HCT116 (cell line): ENCODE measurements at regions not wholly inside any gene's neighbourhood (a gene's known extent, or its start where the extent isn't known, plus 50 kb on each side); places are given as distances from the start of the nearest gene placed in this dataset.

Experiments
- ATAC-seq: fragments of 200-7000 bp; cut with Tn5 transposase; 2 replicates; pipeline ENCODE4 v1.9.1; 2020; ENCODE audit warnings: mild to moderate bottlenecking, moderate library complexity
- BruUV-seq: library from RNA; stranded (reverse); fragments of 400-500 nt; replicated peaks from 2 replicates; lab custom pipeline; 2021; lab: Mats Ljungman, UMichigan
- CTCF ChIA-PET: fragments of 300-600 bp; sonication (Branson Sonifier 250); formaldehyde crosslinking; loops from one replicate; lab custom pipeline; 2021; ENCODE audit warnings: antibody characterized with exemption; lab: Charles Lee
- POLR2A ChIA-PET: fragments of 300-600, 350-600 bp; sonication (Branson Sonifier 250); formaldehyde crosslinking; loops from one replicate; lab custom pipeline; 2021; ENCODE audit warnings: antibody characterized with exemption; lab: Charles Lee
- RAD21 ChIA-PET, 2 experiments: fragments of 300-600 bp; sonication (Branson Sonifier 250); formaldehyde crosslinking; loops; one replicate each; lab custom pipeline; 2023; ENCODE audit warnings: low total read pairs in 2 of 2; ENCODE audit not compliant: uncharacterized antibody in 2 of 2, unreplicated experiment in 2 of 2, low non-redundant PET in 1 of 2; lab: Charles Lee
- DNase-seq: peaks from one replicate; pipeline ENCODE4 v3.0.0-alpha.2; 2010; ENCODE audit warnings: low read depth, low spot score
- H2AFZ ChIP-seq: fragments of 200-600 bp; shearing (Covaris generic), sonication (generic); 2 replicates; pipeline ENCODE4 v1.6.1; 2017; ENCODE audit warnings: low read depth, mixed run types, mixed read lengths, antibody characterized with exemption, low read length; ENCODE audit not compliant: poor library complexity, severe bottlenecking
- H3K27ac ChIP-seq: 2 replicates; pipeline ENCODE4 v1.5.1; 2012; ENCODE audit warnings: low read depth, low read length
- H3K27me3 ChIP-seq: fragments of 200-600 bp; sonication (generic); 2 replicates; pipeline ENCODE4 v1.6.1; 2016; ENCODE audit warnings: mixed run types, low read length, mixed read lengths; ENCODE audit not compliant: insufficient read depth
- H3K36me3 ChIP-seq, 2 experiments: fragments of 200-500 bp in 1 of 2; fragments of 200-600 bp in 1 of 2; sonication (Bioruptor generic) in 1 of 2; sonication (generic) in 1 of 2; 2 replicates each; pipeline versions ENCODE4 v1.5.1 to v1.6.1; 2014 to 2016; ENCODE audit warnings: low read length in 2 of 2, inconsistent platforms in 1 of 2, mixed read lengths in 1 of 2, mixed run types in 1 of 2; ENCODE audit not compliant: insufficient read depth in 2 of 2, control insufficient read depth in 1 of 2
- H3K4me1 ChIP-seq, 2 experiments: fragments of 200-600 bp in 1 of 2; sonication (generic) in 1 of 2; 2 replicates each; pipeline versions ENCODE4 v1.5.1 to v1.6.1; 2012 to 2017; ENCODE audit warnings: low read length in 2 of 2, inconsistent platforms in 1 of 2, mild to moderate bottlenecking in 1 of 2, mixed read lengths in 1 of 2, mixed run types in 1 of 2, moderate library complexity in 1 of 2; ENCODE audit not compliant: insufficient read depth in 2 of 2, control insufficient read depth in 1 of 2
- H3K4me2 ChIP-seq: fragments of 200-600 bp; sonication (generic); 2 replicates; pipeline ENCODE4 v1.6.1; 2017; ENCODE audit warnings: mixed run types, low read length, mixed read lengths
- H3K4me3 ChIP-seq, 2 experiments: fragments of 200-600 bp in 1 of 2; sonication (generic) in 1 of 2; replicated peaks in 1 of 2; 2 replicates each; pipeline ENCODE4 v1.5.1; 2011 to 2016; ENCODE audit warnings: low read length in 2 of 2, control low read depth in 1 of 2, low read depth in 1 of 2, mild to moderate bottlenecking in 1 of 2, mixed read lengths in 1 of 2, mixed run types in 1 of 2
- H3K79me2 ChIP-seq: fragments of 200-600 bp; sonication (generic); 2 replicates; pipeline ENCODE4 v1.6.1; 2017; ENCODE audit warnings: mild to moderate bottlenecking, mixed run types, low read length, moderate library complexity, mixed read lengths; ENCODE audit not compliant: insufficient read depth
- H3K9ac ChIP-seq: fragments of 200-600 bp; sonication (generic); 2 replicates; pipeline ENCODE4 v1.6.1; 2016; ENCODE audit warnings: low read length, mixed read lengths
- H3K9me2 ChIP-seq: fragments of 200-600 bp; sonication (generic), shearing (Covaris generic); 2 replicates; pipeline ENCODE4 v1.6.1; 2017; ENCODE audit warnings: mixed run types, mild to moderate bottlenecking, moderate library complexity; ENCODE audit not compliant: insufficient read depth
- H3K9me3 ChIP-seq, 2 experiments: fragments of 200-500 bp in 1 of 2; fragments of 200-600 bp in 1 of 2; sonication (Bioruptor generic) in 1 of 2; sonication (generic) in 1 of 2; 2 replicates each; pipeline ENCODE4 v1.6.1; 2014 to 2017; ENCODE audit warnings: low read length in 2 of 2, mixed read lengths in 2 of 2, inconsistent platforms in 1 of 2, low read depth in 1 of 2, mild to moderate bottlenecking in 1 of 2, mixed run types in 1 of 2, moderate library complexity in 1 of 2; ENCODE audit not compliant: control insufficient read depth in 1 of 2, insufficient read depth in 1 of 2
- H4K20me1 ChIP-seq: fragments of 200-600 bp; sonication (generic), shearing (Covaris generic); 2 replicates; pipeline ENCODE4 v1.6.1; 2017; ENCODE audit warnings: mixed run types, mild to moderate bottlenecking, moderate library complexity; ENCODE audit not compliant: insufficient read depth
- CBX3 ChIP-seq: IDR thresholded peaks from 2 replicates; pipeline ENCODE4 v1.6.1; 2012; ENCODE audit warnings: low read depth
- EGR1 ChIP-seq: IDR thresholded peaks from 2 replicates; pipeline ENCODE4 v1.6.1; 2012; ENCODE audit warnings: low read depth
- EZH2 ChIP-seq: fragments of 200-600 bp; sonication (generic); IDR thresholded peaks from 2 replicates; pipeline ENCODE4 v1.6.1; 2017; ENCODE audit warnings: antibody characterized with exemption, mixed run types
- EZH2phosphoT487 ChIP-seq: fragments of 200-600 bp; IDR thresholded peaks from 2 replicates; pipeline ENCODE4 v1.6.1; 2018; ENCODE audit warnings: antibody characterized with exemption, borderline replicate concordance
- POLR2AphosphoS5 ChIP-seq: IDR thresholded peaks from 2 replicates; pipeline ENCODE4 v1.6.1; 2011; ENCODE audit warnings: mild to moderate bottlenecking, low read depth, low read length, moderate library complexity
- SIN3A ChIP-seq: IDR thresholded peaks from 2 replicates; pipeline ENCODE4 v1.6.1; 2012; ENCODE audit warnings: low read depth
- ZNF274 ChIP-seq: fragments of 200-500 bp; sonication (Bioruptor generic); IDR thresholded peaks from 2 replicates; pipeline ENCODE4 v1.6.1; 2014; ENCODE audit warnings: mild to moderate bottlenecking, low read depth, low read length, inconsistent platforms
- intact Hi-C: fragments of 100-400 bp; cut with micrococcal nuclease; formaldehyde crosslinking; loops from 2 replicates; pipeline ENCODE4 v1.10.0; 2022
- TF ChIP-seq, protein P1 (sequence below): IDR thresholded peaks from 2 replicates; pipeline ENCODE4 v1.6.1; 2012; ENCODE audit warnings: low read depth
- TF ChIP-seq, protein P2 (sequence below): IDR thresholded peaks from 2 replicates; pipeline ENCODE4 v1.6.1; 2012
- TF ChIP-seq, protein P3 (sequence below): IDR thresholded peaks from 2 replicates; pipeline ENCODE4 v1.6.1; 2011; ENCODE audit warnings: mild to moderate bottlenecking, low read length, moderate library complexity; ENCODE audit not compliant: insufficient replicate concordance; ENCODE audit errors: extremely low read depth
- TF ChIP-seq, protein P4 (sequence below), 3 experiments: fragments of 200-600 bp in 1 of 3; sonication (generic) in 1 of 3; IDR thresholded peaks in 2 of 3; conservative IDR thresholded peaks in 1 of 3; 2 replicates each; pipeline ENCODE4 v1.5.1; 2012 to 2017; ENCODE audit warnings: low read depth in 2 of 3, low read length in 2 of 3, antibody characterized with exemption in 1 of 3, borderline replicate concordance in 1 of 3, control low read depth in 1 of 3, mild to moderate bottlenecking in 1 of 3, mixed read lengths in 1 of 3, mixed run types in 1 of 3, moderate library complexity in 1 of 3; ENCODE audit not compliant: insufficient read depth in 1 of 3

DNA sequence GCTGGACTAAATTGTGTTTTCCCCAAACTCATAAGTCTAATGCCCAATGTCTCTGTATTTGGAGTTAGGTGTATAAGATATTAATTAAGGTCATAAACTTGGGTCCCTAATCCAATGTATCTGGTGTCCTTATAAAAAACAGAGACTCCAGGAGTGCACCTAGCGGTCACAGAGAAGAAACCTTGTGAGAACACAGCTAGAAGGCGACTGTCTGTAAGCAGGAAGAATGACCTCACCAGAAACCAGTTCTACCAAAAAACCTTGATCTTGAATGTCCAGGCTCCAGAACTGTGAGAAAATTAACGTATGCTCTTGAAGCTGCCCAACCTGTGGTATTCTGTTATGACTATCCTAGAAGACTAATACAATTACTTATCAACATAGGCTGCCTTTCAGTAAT lies 591.7 kb upstream of the PTPRD start:
- Histone ChIP-seq H4K20me1 (no peaks in the 10 kb centered on the region), H3K9me2 (no peaks in the 10 kb centered on the region), H3K9me3 (peaks cover 10 to 12% of the 10 kb centered on the region in 2 experiments; a peak in 2 of 4 replicates), H3K79me2 (no peaks in the 10 kb centered on the region), H3K4me1 (no peaks in the 10 kb centered on the region), H3K27me3 (no peaks in the 10 kb centered on the region), H3K4me2 (no peak overlapping the region), H3K36me3 (no peaks in the 10 kb centered on the region), H3K4me3 (no peak overlapping the region), H3K9ac (no peak overlapping the region), H3K27ac (no peak overlapping the region), H2AFZ (no peak overlapping the region)
- TF ChIP-seq CBX3: no peak
- TF ChIP-seq, protein P1, sequence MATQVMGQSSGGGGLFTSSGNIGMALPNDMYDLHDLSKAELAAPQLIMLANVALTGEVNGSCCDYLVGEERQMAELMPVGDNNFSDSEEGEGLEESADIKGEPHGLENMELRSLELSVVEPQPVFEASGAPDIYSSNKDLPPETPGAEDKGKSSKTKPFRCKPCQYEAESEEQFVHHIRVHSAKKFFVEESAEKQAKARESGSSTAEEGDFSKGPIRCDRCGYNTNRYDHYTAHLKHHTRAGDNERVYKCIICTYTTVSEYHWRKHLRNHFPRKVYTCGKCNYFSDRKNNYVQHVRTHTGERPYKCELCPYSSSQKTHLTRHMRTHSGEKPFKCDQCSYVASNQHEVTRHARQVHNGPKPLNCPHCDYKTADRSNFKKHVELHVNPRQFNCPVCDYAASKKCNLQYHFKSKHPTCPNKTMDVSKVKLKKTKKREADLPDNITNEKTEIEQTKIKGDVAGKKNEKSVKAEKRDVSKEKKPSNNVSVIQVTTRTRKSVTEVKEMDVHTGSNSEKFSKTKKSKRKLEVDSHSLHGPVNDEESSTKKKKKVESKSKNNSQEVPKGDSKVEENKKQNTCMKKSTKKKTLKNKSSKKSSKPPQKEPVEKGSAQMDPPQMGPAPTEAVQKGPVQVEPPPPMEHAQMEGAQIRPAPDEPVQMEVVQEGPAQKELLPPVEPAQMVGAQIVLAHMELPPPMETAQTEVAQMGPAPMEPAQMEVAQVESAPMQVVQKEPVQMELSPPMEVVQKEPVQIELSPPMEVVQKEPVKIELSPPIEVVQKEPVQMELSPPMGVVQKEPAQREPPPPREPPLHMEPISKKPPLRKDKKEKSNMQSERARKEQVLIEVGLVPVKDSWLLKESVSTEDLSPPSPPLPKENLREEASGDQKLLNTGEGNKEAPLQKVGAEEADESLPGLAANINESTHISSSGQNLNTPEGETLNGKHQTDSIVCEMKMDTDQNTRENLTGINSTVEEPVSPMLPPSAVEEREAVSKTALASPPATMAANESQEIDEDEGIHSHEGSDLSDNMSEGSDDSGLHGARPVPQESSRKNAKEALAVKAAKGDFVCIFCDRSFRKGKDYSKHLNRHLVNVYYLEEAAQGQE: no peak
- TF ChIP-seq, protein P2, sequence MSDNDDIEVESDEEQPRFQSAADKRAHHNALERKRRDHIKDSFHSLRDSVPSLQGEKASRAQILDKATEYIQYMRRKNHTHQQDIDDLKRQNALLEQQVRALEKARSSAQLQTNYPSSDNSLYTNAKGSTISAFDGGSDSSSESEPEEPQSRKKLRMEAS: no peak
- TF ChIP-seq SIN3A: no peak
- TF ChIP-seq, protein P3, sequence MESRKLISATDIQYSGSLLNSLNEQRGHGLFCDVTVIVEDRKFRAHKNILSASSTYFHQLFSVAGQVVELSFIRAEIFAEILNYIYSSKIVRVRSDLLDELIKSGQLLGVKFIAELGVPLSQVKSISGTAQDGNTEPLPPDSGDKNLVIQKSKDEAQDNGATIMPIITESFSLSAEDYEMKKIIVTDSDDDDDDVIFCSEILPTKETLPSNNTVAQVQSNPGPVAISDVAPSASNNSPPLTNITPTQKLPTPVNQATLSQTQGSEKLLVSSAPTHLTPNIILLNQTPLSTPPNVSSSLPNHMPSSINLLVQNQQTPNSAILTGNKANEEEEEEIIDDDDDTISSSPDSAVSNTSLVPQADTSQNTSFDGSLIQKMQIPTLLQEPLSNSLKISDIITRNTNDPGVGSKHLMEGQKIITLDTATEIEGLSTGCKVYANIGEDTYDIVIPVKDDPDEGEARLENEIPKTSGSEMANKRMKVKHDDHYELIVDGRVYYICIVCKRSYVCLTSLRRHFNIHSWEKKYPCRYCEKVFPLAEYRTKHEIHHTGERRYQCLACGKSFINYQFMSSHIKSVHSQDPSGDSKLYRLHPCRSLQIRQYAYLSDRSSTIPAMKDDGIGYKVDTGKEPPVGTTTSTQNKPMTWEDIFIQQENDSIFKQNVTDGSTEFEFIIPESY: no peak
- TF ChIP-seq, protein P4, sequence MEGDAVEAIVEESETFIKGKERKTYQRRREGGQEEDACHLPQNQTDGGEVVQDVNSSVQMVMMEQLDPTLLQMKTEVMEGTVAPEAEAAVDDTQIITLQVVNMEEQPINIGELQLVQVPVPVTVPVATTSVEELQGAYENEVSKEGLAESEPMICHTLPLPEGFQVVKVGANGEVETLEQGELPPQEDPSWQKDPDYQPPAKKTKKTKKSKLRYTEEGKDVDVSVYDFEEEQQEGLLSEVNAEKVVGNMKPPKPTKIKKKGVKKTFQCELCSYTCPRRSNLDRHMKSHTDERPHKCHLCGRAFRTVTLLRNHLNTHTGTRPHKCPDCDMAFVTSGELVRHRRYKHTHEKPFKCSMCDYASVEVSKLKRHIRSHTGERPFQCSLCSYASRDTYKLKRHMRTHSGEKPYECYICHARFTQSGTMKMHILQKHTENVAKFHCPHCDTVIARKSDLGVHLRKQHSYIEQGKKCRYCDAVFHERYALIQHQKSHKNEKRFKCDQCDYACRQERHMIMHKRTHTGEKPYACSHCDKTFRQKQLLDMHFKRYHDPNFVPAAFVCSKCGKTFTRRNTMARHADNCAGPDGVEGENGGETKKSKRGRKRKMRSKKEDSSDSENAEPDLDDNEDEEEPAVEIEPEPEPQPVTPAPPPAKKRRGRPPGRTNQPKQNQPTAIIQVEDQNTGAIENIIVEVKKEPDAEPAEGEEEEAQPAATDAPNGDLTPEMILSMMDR (IDR thresholded peaks at IDR 0.05 in 2 of 3, conservative IDR thresholded peaks at IDR 0.05 in 1 of 3; ENCODE audit: borderline replicate concordance in 1 of 3, insufficient read depth in 1 of 3, low read depth in 2 of 3, low read length in 2 of 3): no peak
- TF ChIP-seq EZH2phosphoT487: no peak
- TF ChIP-seq EGR1: no peak
- no peak for TF ChIP-seq ZNF274
- TF ChIP-seq POLR2AphosphoS5: no peak
- no peak for TF ChIP-seq EZH2
- ChIA-PET POLR2A (no interaction called here), CTCF (no interaction called here), RAD21 (no interaction called here)
- ATAC-seq (no peak), DNase-seq (no peak)
- no TSS peak for BruUV-seq
- intact Hi-C loops: no loop called here
